ENCODE measurements at regions not wholly inside any gene's neighbourhood (a gene's known extent, or its start where the extent isn't known, plus 50 kb on each side); places are given as distances from the start of the nearest gene placed in this dataset.

DNA sequence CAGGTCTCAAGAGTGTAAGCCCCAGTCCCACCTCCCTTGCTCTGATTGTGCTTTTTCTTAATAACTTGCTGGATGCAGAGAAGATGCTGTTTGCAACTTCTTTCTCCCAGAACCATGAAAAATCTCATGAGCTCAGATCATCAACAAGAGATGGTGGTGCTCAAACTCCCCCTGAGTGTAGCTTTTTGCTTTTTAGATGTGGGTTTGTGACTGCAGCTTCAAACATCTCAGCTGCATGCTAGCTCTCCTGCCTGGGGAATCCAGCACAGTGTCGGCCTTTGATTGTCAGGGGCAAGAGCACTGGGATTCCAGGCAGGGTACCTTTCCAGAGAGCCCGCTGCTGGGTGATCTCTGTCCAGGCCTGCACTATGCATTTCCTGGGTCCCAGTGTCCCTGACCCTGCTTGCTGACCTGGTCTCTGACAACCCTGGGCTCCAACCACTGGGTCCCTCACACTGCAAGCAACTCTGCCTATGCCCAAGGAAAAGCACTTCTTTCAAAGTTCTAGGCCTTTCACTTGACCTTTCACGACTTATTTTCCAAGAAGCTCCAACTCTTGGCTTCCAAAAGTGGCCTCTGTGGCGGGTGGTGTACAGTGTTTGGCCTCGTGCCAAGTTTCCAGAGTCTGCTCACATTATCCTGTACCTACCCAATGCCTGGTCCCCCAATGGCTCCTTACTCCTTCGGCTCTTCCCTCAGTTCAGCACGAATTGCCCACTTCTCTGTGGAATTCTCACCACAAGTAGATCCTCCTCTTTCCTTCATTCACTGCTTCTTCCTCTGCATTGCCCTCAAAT is 69.7 kb upstream of the LY86 start:
- no peak for DNase-seq (ENCODE audit: low read depth, low spot score)
- Histone ChIP-seq H3K9ac (replicated peaks; ENCODE audit: extremely low read depth, insufficient read depth, low read length) (no peak overlapping the region), H3K9me3 (replicated peaks; ENCODE audit: control insufficient read depth, insufficient read depth, low read length) (no peaks in the 10 kb centered on the region), H3K4me3 (replicated peaks in 1 of 3; ENCODE audit: insufficient read depth in 1 of 3, low read depth in 1 of 3, low read length in 3 of 3) (no peak overlapping the region), H3K36me3 (ENCODE audit: control insufficient read depth in 2 of 2, extremely low read depth in 1 of 2, insufficient read depth in 2 of 2, low read length in 2 of 2) (no peaks in the 10 kb centered on the region), H3K4me1 (ENCODE audit: control insufficient read depth, extremely low read depth, insufficient read depth, low read length) (no peaks in the 10 kb centered on the region), H4K20me1 (replicated peaks; ENCODE audit: control insufficient read depth, extremely low read depth, insufficient read depth, low read length) (no peaks in the 10 kb centered on the region), H3K79me2 (ENCODE audit: control insufficient read depth, insufficient read depth, low read length) (no peaks in the 10 kb centered on the region), H3K27ac (ENCODE audit: insufficient read depth, low read depth, low read length) (no peak overlapping the region), H3K4me2 (ENCODE audit: insufficient read depth, low read length) (no peak overlapping the region), H3K27me3 (ENCODE audit: control insufficient read depth in 2 of 2, insufficient read depth in 2 of 2, low read length in 2 of 2) (no peaks in the 10 kb centered on the region), H3K9me1 (replicated peaks; ENCODE audit: control insufficient read depth, extremely low read depth, insufficient read depth, low read length) (no peaks in the 10 kb centered on the region), H2AFZ (ENCODE audit: low read depth, low read length) (no peak overlapping the region)
- no peak for TF ChIP-seq JUN (IDR thresholded peaks at IDR 0.05; ENCODE audit: borderline replicate concordance, insufficient read depth, insufficient read length, low read depth)
- no peak for TF ChIP-seq POLR2AphosphoS5 (IDR thresholded peaks at IDR 0.05; ENCODE audit: insufficient read depth, low read depth, low read length)
- TF ChIP-seq POLR2A (IDR thresholded peaks at IDR 0.05; ENCODE audit: low read depth, low read length) = no peak
- TF ChIP-seq GATA2 (IDR thresholded peaks at IDR 0.05; ENCODE audit: insufficient read depth, insufficient read length, low read depth, low read length) = no peak
- TF ChIP-seq, protein P1, sequence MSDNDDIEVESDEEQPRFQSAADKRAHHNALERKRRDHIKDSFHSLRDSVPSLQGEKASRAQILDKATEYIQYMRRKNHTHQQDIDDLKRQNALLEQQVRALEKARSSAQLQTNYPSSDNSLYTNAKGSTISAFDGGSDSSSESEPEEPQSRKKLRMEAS (IDR thresholded peaks at IDR 0.05; ENCODE audit: insufficient read depth, insufficient read length) = no peak
- dilution Hi-C loops (cut with MboI; ENCODE audit: extremely low pct_ligation_motif_present, low sequenced_read_pairs) = no loop called here
- ChIA-PET CTCF (no interaction called here), POLR2A (no interaction called here)
- intact Hi-C loops (cut with micrococcal nuclease) = no loop called here
- FAIRE-seq = no peak
- no TSS peak for BruUV-seq (replicated peaks)

DNA sequence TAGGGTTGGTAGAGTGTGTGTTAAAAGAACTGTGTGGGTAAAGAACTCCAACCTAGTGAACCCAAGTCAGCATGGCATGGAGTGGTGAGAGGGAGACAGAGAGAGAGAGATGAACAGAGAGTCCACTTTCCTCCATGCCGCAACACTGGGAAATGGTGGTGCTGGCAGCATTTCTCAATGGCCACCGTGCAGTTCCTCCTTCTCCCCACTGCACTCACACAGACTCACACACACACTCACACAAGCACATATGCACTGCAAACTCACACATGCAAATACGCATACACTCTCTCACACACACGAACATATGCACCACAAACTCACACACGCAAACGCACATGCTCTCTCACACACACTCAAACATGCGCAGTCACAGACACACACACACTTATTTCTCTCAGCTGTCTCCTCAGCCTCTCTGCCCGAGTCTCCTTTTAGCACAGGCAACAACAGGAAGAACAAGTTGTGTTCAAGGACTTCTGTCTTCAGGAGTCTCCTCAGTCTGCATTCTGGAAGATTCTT is 66.5 kb upstream of the LY86 start:
- H4K20me1 ChIP-seq (replicated peaks; ENCODE audit: control insufficient read depth, extremely low read depth, insufficient read depth, low read length) = no peaks in the 10 kb centered on the region
- no peaks in the 10 kb centered on the region for H3K9me1 ChIP-seq (replicated peaks; ENCODE audit: control insufficient read depth, extremely low read depth, insufficient read depth, low read length)
- no TSS peak for BruUV-seq (replicated peaks)
- dilution Hi-C loops (cut with MboI; ENCODE audit: extremely low pct_ligation_motif_present, low sequenced_read_pairs) = no loop called here
- no peak for TF ChIP-seq POLR2A (IDR thresholded peaks at IDR 0.05; ENCODE audit: low read depth, low read length)
- TF ChIP-seq, protein P1 (IDR thresholded peaks at IDR 0.05; ENCODE audit: insufficient read depth, insufficient read length) = no peak
- TF ChIP-seq POLR2AphosphoS5 (IDR thresholded peaks at IDR 0.05; ENCODE audit: insufficient read depth, low read depth, low read length) = no peak
- no peak for TF ChIP-seq EZH2 (IDR thresholded peaks at IDR 0.05; ENCODE audit: borderline replicate concordance, low read depth, low read length, severe bottlenecking)
- no peak for TF ChIP-seq FOS (IDR thresholded peaks at IDR 0.05; ENCODE audit: borderline replicate concordance, insufficient read depth, low read length)
- TF ChIP-seq, protein P2, sequence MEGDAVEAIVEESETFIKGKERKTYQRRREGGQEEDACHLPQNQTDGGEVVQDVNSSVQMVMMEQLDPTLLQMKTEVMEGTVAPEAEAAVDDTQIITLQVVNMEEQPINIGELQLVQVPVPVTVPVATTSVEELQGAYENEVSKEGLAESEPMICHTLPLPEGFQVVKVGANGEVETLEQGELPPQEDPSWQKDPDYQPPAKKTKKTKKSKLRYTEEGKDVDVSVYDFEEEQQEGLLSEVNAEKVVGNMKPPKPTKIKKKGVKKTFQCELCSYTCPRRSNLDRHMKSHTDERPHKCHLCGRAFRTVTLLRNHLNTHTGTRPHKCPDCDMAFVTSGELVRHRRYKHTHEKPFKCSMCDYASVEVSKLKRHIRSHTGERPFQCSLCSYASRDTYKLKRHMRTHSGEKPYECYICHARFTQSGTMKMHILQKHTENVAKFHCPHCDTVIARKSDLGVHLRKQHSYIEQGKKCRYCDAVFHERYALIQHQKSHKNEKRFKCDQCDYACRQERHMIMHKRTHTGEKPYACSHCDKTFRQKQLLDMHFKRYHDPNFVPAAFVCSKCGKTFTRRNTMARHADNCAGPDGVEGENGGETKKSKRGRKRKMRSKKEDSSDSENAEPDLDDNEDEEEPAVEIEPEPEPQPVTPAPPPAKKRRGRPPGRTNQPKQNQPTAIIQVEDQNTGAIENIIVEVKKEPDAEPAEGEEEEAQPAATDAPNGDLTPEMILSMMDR (IDR thresholded peaks at IDR 0.05; ENCODE audit: extremely low read depth in 1 of 2, insufficient read depth in 1 of 2, low read depth in 1 of 2, low read length in 2 of 2) = no peak
- TF ChIP-seq JUN (IDR thresholded peaks at IDR 0.05; ENCODE audit: borderline replicate concordance, insufficient read depth, insufficient read length, low read depth) = no peak
- no peak for TF ChIP-seq MYC (IDR thresholded peaks at IDR 0.05; ENCODE audit: low read depth, low read length)
- no peak for TF ChIP-seq GATA2 (IDR thresholded peaks at IDR 0.05; ENCODE audit: insufficient read depth, insufficient read length, low read depth, low read length)
- H3K9ac ChIP-seq (replicated peaks; ENCODE audit: extremely low read depth, insufficient read depth, low read length) = no peak overlapping the region
- no peak overlapping the region for H3K27ac ChIP-seq (ENCODE audit: insufficient read depth, low read depth, low read length)
- H3K36me3 ChIP-seq (ENCODE audit: control insufficient read depth in 2 of 2, extremely low read depth in 1 of 2, insufficient read depth in 2 of 2, low read length in 2 of 2) = no peaks in the 10 kb centered on the region
- H3K4me2 ChIP-seq (ENCODE audit: insufficient read depth, low read length) = no peak overlapping the region
- no peaks in the 10 kb centered on the region for H3K79me2 ChIP-seq (ENCODE audit: control insufficient read depth, insufficient read depth, low read length)
- intact Hi-C loops (cut with micrococcal nuclease) = no loop called here
- no peak overlapping the region for H2AFZ ChIP-seq (ENCODE audit: low read depth, low read length)
- ChIA-PET CTCF (no interaction called here), POLR2A (no interaction called here)
- FAIRE-seq = no peak
- H3K27me3 ChIP-seq (ENCODE audit: control insufficient read depth in 2 of 2, insufficient read depth in 2 of 2, low read length in 2 of 2) = no peaks in the 10 kb centered on the region
- H3K4me3 ChIP-seq (replicated peaks in 1 of 3; ENCODE audit: insufficient read depth in 1 of 3, low read depth in 1 of 3, low read length in 3 of 3) = no peak overlapping the region
- no peaks in the 10 kb centered on the region for H3K9me3 ChIP-seq (replicated peaks; ENCODE audit: control insufficient read depth, insufficient read depth, low read length)
- DNase-seq (ENCODE audit: low read depth, low spot score) = no peak
- H3K4me1 ChIP-seq (ENCODE audit: control insufficient read depth, extremely low read depth, insufficient read depth, low read length) = no peaks in the 10 kb centered on the region

All from endothelial cell of umbilical vein (primary cell).